ENCODE measurements at regions not wholly inside any gene's neighbourhood (a gene's known extent, or its start where the extent isn't known, plus 50 kb on each side); places are given as distances from the start of the nearest gene placed in this dataset.

- no peak for DNase-seq (ENCODE audit: low spot score)
- no TSS peak for BruUV-seq (replicated peaks)
- no peak overlapping the region for H3K4me3 ChIP-seq (ENCODE audit: low read depth, low read length, poor library complexity, severe bottlenecking)
- H3K9me3 ChIP-seq (ENCODE audit: low read length) = no peaks in the 10 kb centered on the region; the same call in 1 of the 2 replicates
- H3K36me3 ChIP-seq (ENCODE audit: insufficient read depth, low read length) = no peaks in the 10 kb centered on the region
- no peak overlapping the region for H2AFZ ChIP-seq (ENCODE audit: low read length)
- POLR2A ChIA-PET = no interaction called here
- H3K27ac ChIP-seq (ENCODE audit: low read depth, low read length, poor library complexity, severe bottlenecking) = no peak overlapping the region
- no peaks in the 10 kb centered on the region for H3K4me1 ChIP-seq (ENCODE audit: insufficient read depth, low read length, poor library complexity, severe bottlenecking)
- no peak for TF ChIP-seq CTCF (conservative IDR thresholded peaks at IDR 0.05; ENCODE audit: low read length)
- no peaks in the 10 kb centered on the region for H3K79me2 ChIP-seq (ENCODE audit: insufficient read depth, low read depth, low read length)
- intact Hi-C loops (cut with micrococcal nuclease; ENCODE audit: unreplicated experiment) = no loop called here
- no peaks in the 10 kb centered on the region for H4K20me1 ChIP-seq (ENCODE audit: insufficient read depth, low read length)
- no peaks in the 10 kb centered on the region for H3K9me2 ChIP-seq (ENCODE audit: insufficient read depth, low read length)
- CTCF ChIA-PET (ENCODE audit: unreplicated experiment) = no interaction called here
- no peak overlapping the region for H3K4me2 ChIP-seq (ENCODE audit: low read length)
These were observed 237.2 kb upstream of the CTBP2 start for GRCh38 chr10:125397608-125398007.

- intact Hi-C loops (cut with micrococcal nuclease; ENCODE audit: unreplicated experiment) = no loop called here
- TF ChIP-seq EZH2phosphoT487 (IDR thresholded peaks at IDR 0.05; ENCODE audit: borderline replicate concordance, low read depth, low read length) (no peak), CTCF (conservative IDR thresholded peaks at IDR 0.05; ENCODE audit: low read length) (no peak)
- Histone ChIP-seq H3K79me2 (ENCODE audit: insufficient read depth, low read depth, low read length) (no peaks in the 10 kb centered on the region), H3K36me3 (ENCODE audit: insufficient read depth, low read length) (no peaks in the 10 kb centered on the region), H3K4me3 (ENCODE audit: low read depth, low read length, poor library complexity, severe bottlenecking) (no peak overlapping the region), H3K9me3 (ENCODE audit: low read length) (no peaks in the 10 kb centered on the region), H3K4me1 (ENCODE audit: insufficient read depth, low read length, poor library complexity, severe bottlenecking) (no peaks in the 10 kb centered on the region), H4K20me1 (ENCODE audit: insufficient read depth, low read length) (no peaks in the 10 kb centered on the region), H3K27ac (ENCODE audit: low read depth, low read length, poor library complexity, severe bottlenecking) (no peak overlapping the region), H3K4me2 (ENCODE audit: low read length) (no peak overlapping the region), H3K9me2 (ENCODE audit: insufficient read depth, low read length) (no peaks in the 10 kb centered on the region), H2AFZ (ENCODE audit: low read length) (no peak overlapping the region)
- CTCF ChIA-PET (ENCODE audit: unreplicated experiment) = no interaction called here
- POLR2A ChIA-PET = no interaction called here
- no TSS peak for BruUV-seq (replicated peaks)
- no peak for DNase-seq (ENCODE audit: low spot score)
These were observed 236.3 kb upstream of the CTBP2 start for GRCh38 chr10:125396676-125397075.

- intact Hi-C loops (cut with micrococcal nuclease; ENCODE audit: unreplicated experiment) = no loop called here
- TF ChIP-seq EZH2phosphoT487 (IDR thresholded peaks at IDR 0.05; ENCODE audit: borderline replicate concordance, low read depth, low read length) = no peak
- no peak for TF ChIP-seq CTCF (conservative IDR thresholded peaks at IDR 0.05; ENCODE audit: low read length)
- no peaks in the 10 kb centered on the region for H3K9me2 ChIP-seq (ENCODE audit: insufficient read depth, low read length)
These were observed 232.2 kb upstream of the CTBP2 start for GRCh38 chr10:125392609-125393008.

More at GRCh38 chr10:125392609-125393008, 232.2 kb upstream of the CTBP2 start:
- no peak overlapping the region for H3K4me3 ChIP-seq (ENCODE audit: low read depth, low read length, poor library complexity, severe bottlenecking)
- H3K9me3 ChIP-seq (ENCODE audit: low read length) = no peaks in the 10 kb centered on the region
- DNase-seq (ENCODE audit: low spot score) = no peak
- H3K36me3 ChIP-seq (ENCODE audit: insufficient read depth, low read length) = no peaks in the 10 kb centered on the region
- H3K79me2 ChIP-seq (ENCODE audit: insufficient read depth, low read depth, low read length) = no peaks in the 10 kb centered on the region
- no peaks in the 10 kb centered on the region for H3K4me1 ChIP-seq (ENCODE audit: insufficient read depth, low read length, poor library complexity, severe bottlenecking)
- no TSS peak for BruUV-seq (replicated peaks)
- no peak overlapping the region for H3K27ac ChIP-seq (ENCODE audit: low read depth, low read length, poor library complexity, severe bottlenecking)
- POLR2A ChIA-PET = interaction anchor here (0.7 kb wide), 1 partner anchor 13 kb away, joined by 3 read pairs; no protein-coding TSS in a partner anchor
- no peak overlapping the region for H3K4me2 ChIP-seq (ENCODE audit: low read length)
- no peaks in the 10 kb centered on the region for H4K20me1 ChIP-seq (ENCODE audit: insufficient read depth, low read length)
- no peak overlapping the region for H2AFZ ChIP-seq (ENCODE audit: low read length)
- CTCF ChIA-PET (ENCODE audit: unreplicated experiment) = no interaction called here

Measured in OCI-LY7 (cell line).